ENCODE measurements at regions not wholly inside any gene's neighbourhood (a gene's known extent, or its start where the extent isn't known, plus 50 kb on each side); places are given as distances from the start of the nearest gene placed in this dataset.
"Not testable (repeated sequence)": the region's sequence is repeated elsewhere in the genome, so short reads cannot be mapped to it uniquely, and the experiment has no call there.

- in situ Hi-C loops (cut with MboI; ENCODE audit: low sequenced_read_pairs) = no loop called here
Observed at GRCh38 chr12:92062539-92063493, 82.8 kb downstream of the BTG1 start.

- in situ Hi-C loops (cut with MboI; ENCODE audit: low sequenced_read_pairs) = no loop called here
Observed at GRCh38 chr12:92061061-92061460, 84.6 kb downstream of the BTG1 start.

- in situ Hi-C loops (cut with MboI; ENCODE audit: low sequenced_read_pairs) = no loop called here
Observed at GRCh38 chr12:92059960-92060359, 85.7 kb downstream of the BTG1 start.

DNA sequence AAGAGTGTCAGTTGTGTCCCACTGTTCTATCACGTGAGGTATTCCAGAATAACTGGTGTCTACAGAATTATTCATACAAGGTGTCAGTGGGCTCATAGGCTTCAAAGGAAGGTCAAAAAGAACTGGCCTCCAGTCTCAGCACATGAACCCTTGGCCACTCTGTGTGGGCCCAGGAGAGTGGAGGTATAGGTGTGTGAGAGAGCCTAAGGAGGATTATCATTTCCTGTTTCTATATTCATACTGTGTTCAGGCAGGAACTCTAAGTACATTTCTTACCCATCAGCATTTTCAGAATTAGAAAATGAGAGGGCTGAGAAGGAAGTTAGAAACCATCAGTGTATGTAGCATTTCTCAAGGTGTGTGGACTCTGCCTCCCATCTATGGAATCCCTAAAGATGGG, 87.0 kb downstream of the BTG1 start:
- in situ Hi-C loops (cut with MboI; ENCODE audit: low sequenced_read_pairs) = no loop called here

DNA sequence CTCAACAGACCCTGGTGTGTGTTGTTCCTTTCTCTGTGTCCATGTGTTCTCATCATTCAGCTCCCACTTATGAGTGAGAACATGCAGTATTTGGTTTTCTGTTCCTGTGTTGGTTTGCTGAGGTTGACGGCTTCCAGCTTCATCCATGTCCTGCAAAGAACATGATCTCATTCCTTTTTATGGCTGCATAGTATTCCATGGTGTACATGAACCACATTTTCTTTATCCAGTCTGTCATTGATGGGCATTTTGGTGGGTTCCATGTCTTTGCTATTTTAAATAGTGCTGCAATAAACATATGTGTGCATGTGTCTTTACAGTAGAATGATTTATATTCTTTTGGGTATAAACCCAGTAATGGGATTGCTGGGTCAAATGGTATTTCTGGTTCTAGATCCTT, 88.9 kb downstream of the BTG1 start:
- in situ Hi-C loops (cut with MboI; ENCODE audit: low sequenced_read_pairs) = not testable (repeated sequence)

- in situ Hi-C loops (cut with MboI; ENCODE audit: low sequenced_read_pairs) = no loop called here
Observed at GRCh38 chr12:92056290-92056689, 89.4 kb downstream of the BTG1 start.

- in situ Hi-C loops (cut with MboI; ENCODE audit: low sequenced_read_pairs) = no loop called here
Observed at GRCh38 chr12:92055877-92056276, 89.8 kb downstream of the BTG1 start.

GRCh38 chr12:92051441-92051840, 94.2 kb downstream of the BTG1 start:
- in situ Hi-C loops (cut with MboI; ENCODE audit: low sequenced_read_pairs) = no loop called here

GRCh38 chr12:92049403-92049802, 96.2 kb downstream of the BTG1 start:
- in situ Hi-C loops (cut with MboI; ENCODE audit: low sequenced_read_pairs) = no loop called here

DNA sequence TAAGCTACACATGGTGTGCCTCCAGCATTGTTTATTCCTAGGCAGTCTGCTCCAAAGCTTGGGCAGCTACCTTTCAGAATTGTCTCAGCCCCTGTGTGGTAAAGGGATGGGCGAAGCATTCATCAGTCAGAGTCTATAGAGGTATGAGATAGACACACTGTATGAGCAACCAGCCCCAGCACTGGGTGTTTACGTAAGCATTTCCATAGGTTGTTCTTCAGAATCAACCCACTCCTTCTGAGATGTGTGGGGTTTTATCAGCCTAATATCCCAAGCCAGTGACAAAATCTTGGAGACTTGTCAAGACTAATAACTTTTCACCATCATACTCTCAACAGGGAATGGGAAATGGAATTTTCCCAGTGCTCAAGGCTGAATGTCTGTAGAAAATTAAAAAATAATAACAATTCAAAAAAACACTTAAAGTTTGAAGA, 98.2 kb downstream of the BTG1 start:
- in situ Hi-C loops (cut with MboI; ENCODE audit: low sequenced_read_pairs) = no loop called here

DNA sequence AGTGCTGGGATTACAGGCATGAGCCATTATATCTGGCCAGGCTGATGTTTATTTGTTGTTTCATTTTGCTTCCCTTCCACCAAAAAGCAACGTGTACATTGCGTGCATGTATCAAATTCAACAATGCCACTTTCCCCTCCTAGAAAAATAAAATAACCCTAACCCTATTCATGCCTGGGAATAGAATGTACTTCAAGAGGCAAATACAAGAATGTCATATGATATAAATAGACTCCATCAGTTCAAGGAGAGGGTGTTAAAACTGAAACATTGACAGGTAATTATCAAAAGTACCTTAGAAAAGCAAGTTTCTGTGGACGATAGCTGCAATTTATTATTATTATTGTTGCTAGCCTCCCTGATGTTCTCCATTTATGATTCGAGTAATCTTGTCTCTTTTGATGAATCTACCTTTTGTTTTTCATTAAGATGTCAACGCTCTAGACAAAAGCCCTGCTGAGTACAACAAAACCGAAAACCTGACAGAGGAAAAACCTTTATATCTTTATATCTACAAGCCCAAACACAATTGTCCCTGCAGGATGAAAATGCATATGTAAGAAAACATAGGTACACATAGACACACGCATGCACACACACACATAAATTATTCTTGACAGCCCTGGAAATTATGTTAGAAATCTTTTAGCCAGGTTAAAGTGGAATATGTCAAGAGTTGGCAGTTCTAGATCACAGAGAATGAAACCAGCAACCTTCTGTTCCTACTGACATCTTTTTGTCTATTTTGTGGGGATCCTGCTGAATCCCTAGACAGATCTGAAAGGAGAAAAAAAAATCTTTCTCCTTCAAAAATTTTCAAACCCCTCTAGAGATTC, 98.9 kb downstream of the BTG1 start:
- in situ Hi-C loops (cut with MboI; ENCODE audit: low sequenced_read_pairs) = no loop called here

DNA sequence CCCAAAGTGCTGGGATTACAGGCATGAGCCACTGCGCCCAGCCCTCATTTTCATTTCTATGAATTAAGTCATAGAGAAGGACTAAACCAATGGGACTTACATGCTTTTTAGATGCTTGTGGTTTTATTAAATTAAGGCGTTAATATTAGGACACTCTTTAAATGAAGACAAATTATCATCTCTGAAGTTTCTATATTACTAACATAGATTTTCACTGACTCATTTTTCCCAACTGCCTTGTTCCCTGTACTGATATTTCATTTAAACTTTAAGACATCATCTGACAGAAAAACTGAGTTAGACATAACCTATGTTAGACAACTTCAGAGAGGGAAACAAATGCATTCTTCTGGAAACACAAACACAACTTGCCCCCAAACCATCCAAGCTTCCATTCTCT, 99.8 kb downstream of the BTG1 start:
- in situ Hi-C loops (cut with MboI; ENCODE audit: low sequenced_read_pairs) = no loop called here

DNA sequence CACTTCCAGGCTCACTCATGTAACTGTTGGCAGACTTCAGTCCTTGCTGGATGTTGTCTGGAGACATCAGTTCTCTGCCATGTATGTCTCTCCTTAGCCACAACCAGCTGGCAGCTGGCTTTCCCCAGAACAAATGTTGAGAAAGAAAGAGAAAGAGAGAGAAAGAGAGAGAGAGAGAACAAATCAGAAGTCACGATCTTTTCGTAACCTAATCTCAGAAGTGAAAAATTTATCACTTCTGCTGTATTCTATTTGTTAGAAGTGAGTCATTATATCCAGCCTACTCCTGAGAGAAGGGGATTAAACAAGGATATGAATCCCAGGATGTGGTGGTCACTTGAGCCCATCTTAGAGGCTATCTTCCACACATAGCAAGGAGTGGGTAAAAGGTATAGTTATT, 101.2 kb downstream of the BTG1 start:
- in situ Hi-C loops (cut with MboI; ENCODE audit: low sequenced_read_pairs) = no loop called here

DNA sequence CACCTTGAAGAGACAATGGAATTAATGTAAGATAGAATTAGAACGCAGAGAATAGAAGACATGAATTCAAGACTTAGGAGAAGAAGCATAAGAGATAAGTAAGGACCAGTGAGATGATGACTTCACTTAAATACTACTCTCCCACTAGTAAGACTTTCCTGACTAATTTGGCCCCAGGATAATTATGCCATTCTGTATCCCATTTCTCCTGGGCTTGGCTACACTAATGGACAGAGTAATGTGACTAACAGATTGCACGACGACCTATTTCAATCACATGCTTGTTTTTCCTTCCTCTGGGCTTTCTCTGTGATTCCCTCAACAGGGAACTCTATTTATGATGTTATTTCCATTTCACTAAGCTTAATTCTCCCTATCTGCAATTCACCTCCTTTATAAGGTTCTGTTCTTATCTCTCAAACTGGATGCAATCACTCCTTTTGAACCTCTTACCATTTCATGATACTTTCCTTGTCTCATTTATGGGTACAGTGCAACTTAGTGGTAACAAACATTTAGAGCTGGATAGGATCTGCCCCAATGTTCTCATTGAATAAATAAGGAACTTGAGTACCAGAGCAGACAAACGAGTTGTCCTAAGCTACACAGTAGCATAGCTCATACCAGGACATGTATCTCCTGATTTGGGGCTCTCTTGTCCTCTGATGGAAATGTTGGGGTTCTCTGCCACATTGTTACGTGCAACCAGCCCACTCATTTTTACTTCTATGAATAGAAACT, 102.7 kb downstream of the BTG1 start:
- in situ Hi-C loops (cut with MboI; ENCODE audit: low sequenced_read_pairs) = no loop called here

DNA sequence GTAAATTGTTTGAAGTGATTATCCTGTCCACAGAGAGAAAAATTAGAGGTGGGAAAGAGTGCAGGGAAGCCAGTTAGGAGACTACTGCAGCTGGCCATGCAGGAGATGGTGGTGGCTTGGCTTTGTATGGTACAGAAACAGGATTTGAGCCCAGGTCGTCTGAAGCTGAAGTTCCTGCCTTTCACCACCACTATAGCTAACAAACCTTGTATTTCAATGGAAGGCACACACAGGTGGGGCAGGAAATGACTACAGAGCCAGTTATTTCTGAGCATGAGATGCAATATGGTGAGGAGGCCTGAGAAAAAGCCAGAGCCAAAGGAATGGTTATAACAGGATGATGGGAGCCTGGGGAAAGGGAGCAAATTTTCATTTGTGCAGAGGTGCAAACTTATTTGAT, 103.9 kb downstream of the BTG1 start:
- in situ Hi-C loops (cut with MboI; ENCODE audit: low sequenced_read_pairs) = no loop called here

GRCh38 chr12:92039046-92039445, 106.6 kb downstream of the BTG1 start:
- in situ Hi-C loops (cut with MboI; ENCODE audit: low sequenced_read_pairs) = no loop called here

DNA sequence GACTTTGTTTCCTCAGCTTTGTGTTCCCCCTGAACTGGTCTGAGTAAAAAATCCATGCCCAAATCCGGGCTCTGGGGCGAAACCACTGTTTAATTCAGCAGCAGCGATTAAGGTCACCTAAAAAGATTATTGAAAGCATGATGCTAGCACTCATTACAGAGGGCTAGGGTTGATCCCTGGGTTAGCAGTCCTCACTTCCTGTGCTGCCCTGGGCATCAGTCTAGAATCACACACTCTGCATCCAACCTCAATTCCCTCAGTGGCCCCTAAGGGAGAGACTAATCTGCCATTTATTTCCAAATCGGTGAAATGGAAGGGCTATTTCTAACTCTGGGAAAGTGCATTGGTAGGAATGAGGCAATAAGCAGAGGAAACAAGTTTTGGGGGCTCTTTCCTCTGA, 107.2 kb downstream of the BTG1 start:
- in situ Hi-C loops (cut with MboI; ENCODE audit: low sequenced_read_pairs) = no loop called here

DNA sequence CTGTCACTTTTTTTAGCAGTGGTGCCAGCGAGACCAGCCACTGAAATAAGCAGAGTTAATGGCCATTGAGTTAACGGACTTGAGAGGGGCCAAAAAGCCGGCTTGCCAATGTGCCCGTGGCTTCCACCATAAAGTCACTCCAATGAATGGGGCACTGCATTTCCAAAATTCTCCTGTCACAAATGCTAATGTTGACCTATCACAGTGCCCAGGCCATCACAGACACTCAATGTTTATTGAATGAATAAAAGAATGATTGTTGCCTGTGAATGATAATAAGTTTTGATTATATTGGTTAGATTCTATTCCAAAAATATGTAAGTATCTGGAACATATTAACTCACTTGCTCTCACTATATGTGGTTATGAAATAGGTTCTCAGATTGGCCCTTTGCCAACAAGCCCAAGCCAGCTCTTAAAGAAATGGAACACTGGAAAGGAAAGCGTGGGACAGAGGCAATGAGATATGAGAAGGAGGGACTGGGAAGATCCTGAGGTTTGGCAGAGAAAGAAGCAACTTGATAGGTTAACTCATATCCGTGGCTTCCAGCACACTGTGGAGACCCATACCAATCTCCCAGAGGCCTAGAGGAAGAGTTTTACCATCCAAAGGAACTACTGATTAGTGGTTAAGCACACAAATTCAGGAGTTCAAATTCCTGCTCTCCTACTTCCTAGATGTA, 108.7 kb downstream of the BTG1 start:
- in situ Hi-C loops (cut with MboI; ENCODE audit: low sequenced_read_pairs) = no loop called here

DNA sequence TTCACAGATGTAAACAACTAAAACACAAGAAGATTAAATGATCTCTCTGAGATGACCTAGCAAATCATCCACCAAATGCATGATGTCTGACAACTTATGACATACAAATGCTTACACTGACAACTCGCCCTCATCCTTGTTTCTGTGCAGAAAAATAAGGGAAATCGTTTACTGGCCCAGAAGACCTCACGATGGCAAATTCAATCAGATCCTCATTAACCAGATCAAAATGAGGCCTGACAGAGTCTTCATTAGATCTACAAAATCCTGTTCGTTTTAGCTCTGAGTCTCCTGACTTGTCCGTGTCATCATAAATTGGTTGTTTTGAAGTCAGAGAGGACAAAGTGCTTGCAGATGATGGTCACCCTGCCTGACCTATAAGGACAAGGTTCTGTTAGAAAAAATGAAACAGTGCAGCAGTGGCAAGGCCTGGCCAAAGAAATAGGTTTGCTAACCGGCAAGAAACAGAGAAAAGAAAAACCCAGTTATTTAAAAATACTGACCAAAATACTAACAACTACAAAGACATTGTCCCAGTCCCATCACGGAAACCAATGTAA, 109.5 kb downstream of the BTG1 start:
- in situ Hi-C loops (cut with MboI; ENCODE audit: low sequenced_read_pairs) = no loop called here

GRCh38 chr12:92035477-92035876, 110.2 kb downstream of the BTG1 start:
- in situ Hi-C loops (cut with MboI; ENCODE audit: low sequenced_read_pairs) = no loop called here
